22Rv1 (cell line): ENCODE measurements at regions not wholly inside any gene's neighbourhood (a gene's known extent, or its start where the extent isn't known, plus 50 kb on each side); places are given as distances from the start of the nearest gene placed in this dataset.

Experiments used
- CTCF ChIP-seq: fragments of 450-650 bp; IDR thresholded peaks from 2 replicates; pipeline ENCODE4 v1.5.1; 2017; ENCODE audit warnings: mild to moderate bottlenecking
- ZFX ChIP-seq: fragments of 450-650 bp; IDR thresholded peaks from 2 replicates; pipeline ENCODE4 v1.6.1; 2017; ENCODE audit warnings: antibody characterized with exemption, borderline replicate concordance

GRCh38 chr18:78906066-78906465 lies 73.6 kb upstream of the SALL3 start:
- TF ChIP-seq CTCF = no peak
- no peak for TF ChIP-seq ZFX
